ENCODE measurements at regions not wholly inside any gene's neighbourhood (a gene's known extent, or its start where the extent isn't known, plus 50 kb on each side); places are given as distances from the start of the nearest gene placed in this dataset.

GRCh38 chr6:49052901-49053300 is 410.2 kb downstream of the MMUT start:
- TF ChIP-seq CTCF (optimal IDR thresholded peaks at IDR 0.05 in 1 of 3, IDR thresholded peaks at IDR 0.05 in 1 of 3, conservative IDR thresholded peaks at IDR 0.05 in 1 of 3; ENCODE audit: extremely low read depth in 1 of 3, insufficient read depth in 2 of 3, low read length in 3 of 3) (no peak), EZH2 (IDR thresholded peaks at IDR 0.05; ENCODE audit: low read length) (no peak)

Measured in keratinocyte (primary cell).